GM19324 (cell line): ENCODE measurements at regions not wholly inside any gene's neighbourhood (a gene's known extent, or its start where the extent isn't known, plus 50 kb on each side); places are given as distances from the start of the nearest gene placed in this dataset.
"Not testable (repeated sequence)": the region's sequence is repeated elsewhere in the genome, so short reads cannot be mapped to it uniquely, and the experiment has no call there.

Source experiments
- ATAC-seq: cut with Tn5 transposase; IDR thresholded peaks from one replicate; pipeline ENCODE4 v1.9.1; 2021; ENCODE audit warnings: mild to moderate bottlenecking, moderate library complexity; ENCODE audit not compliant: unreplicated experiment, low FRiP score

GRCh38 chr1:243074224-243074623, 180.9 kb downstream of the CEP170 start:
- not testable (repeated sequence) for ATAC-seq

DNA sequence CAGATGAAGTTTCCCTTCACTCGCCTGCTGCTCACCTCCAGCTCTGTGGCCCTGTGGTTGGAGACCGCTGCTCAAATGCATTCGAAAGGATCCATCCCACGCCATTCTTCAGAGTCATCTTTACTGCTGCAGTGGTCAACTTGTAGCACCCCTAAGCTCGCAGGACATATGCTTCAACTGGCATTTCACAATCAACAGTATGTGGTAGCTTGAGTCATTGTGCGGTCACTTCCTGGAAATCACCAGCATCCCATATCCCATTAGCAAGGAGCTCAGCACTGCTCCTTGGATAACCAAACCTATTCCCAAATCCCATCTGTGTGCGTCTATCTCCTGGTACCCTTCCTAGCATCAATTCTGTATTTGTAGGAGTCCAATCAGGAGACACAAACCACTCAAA, 188.0 kb downstream of the CEP170 start:
- not testable (repeated sequence) for ATAC-seq

GRCh38 chr1:243061965-243062364, 193.1 kb downstream of the CEP170 start:
- not testable (repeated sequence) for ATAC-seq

DNA sequence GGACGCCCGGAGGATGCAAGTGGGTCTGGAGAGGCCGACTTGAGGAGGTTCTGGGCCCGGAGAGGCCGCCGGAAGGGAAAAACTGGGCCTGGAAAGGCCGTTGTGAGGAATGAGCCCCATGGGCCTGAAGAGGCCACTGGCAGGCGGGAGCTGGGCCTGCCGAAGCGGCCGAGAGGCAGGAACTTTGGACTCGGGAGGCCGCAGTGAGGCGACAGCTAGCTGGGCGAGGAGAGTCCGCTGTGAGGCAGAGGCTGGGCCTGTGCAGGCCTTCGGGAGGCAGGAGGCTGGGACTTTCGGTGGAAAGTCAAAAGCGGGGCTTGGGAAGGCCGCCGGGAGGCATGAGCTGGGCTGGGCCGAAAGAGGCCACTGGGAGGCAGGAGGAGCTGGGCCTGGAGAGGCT, 199.6 kb downstream of the CEP170 start:
- not testable (repeated sequence) for ATAC-seq

DNA sequence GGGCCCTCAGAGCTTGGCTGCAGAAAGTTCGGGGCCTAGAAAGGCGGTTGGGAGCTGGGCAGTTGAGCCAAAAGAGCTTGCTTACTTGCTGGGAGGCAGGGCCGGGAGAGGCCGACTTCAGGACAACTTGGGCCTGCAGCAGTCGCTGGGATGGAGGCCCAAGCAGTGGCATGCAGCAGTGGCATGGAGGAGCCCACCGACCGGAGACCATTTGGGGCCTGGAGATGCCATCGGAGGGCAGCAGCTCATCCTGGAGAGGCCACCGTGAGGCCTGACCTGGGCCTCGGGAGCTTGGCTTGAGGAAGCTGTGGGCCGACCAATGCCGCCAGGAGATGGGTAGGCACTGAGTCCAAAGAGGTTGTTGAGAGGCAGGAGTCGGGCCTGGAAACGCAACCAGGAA, 200.0 kb downstream of the CEP170 start:
- not testable (repeated sequence) for ATAC-seq

- not testable (repeated sequence) for ATAC-seq
Measured at GRCh38 chr1:243054681-243055080, 200.4 kb downstream of the CEP170 start.

DNA sequence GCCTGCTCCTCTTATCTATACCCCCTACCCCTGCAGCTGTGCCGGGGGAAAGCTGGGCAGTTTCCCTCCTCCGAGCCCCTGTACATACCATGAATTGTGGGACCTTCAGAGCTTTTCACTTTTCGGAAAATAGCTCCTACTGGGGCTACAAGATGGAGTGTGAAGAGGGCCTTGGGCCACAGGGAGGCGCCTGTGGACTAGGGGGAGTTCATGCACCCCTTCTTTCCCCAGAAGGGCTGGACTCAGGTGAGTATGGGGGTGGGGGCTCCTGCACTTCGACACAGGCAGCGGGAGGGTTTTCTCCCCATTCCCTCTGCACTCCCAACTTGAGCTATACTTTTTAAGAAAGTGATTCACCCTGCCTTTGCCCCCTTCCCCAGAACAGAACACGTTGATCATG, 202.0 kb downstream of the CEP170 start:
- not testable (repeated sequence) for ATAC-seq

DNA sequence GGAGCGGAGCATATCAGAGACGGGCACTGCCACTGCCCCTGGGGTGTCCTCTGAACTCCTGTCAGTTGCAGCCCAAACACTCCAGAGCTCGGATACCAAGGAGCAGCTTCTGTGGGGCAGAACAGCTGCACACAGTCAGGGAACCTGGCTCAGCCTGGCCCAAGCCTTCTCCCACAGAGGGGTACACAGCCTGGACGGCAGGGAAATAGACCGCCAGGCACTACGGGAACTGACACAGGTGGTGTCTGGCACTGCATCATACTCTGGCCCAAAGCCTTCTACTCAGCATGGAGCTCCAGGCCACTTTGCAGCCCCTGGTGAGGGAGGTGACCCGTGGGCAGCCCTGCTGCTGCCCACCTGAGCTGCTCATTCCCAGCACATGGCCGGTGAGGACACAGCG, 204.5 kb downstream of the CEP170 start:
- not testable (repeated sequence) for ATAC-seq

- not testable (repeated sequence) for ATAC-seq
Measured at GRCh38 chr1:243049716-243050115, 205.4 kb downstream of the CEP170 start.

DNA sequence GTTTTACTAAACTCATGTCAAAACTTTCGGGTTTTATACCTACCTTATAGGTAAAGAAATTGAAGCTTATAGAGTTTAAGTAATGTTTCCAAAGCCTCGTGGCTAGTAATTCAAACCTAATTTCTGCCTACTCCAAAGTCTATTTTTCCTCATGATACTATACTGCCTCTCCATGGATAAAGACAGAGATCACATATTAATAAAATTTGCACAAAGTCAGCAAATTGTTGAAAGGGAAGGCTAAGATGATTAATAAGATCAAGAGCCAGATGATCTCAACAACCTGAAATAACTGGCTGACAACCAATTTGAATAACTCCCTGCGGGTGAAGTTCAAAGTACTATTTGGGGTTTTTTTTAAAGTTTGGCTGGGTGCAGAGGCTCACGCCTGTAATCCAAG, 233.7 kb downstream of the CEP170 start:
- not testable (repeated sequence) for ATAC-seq

DNA sequence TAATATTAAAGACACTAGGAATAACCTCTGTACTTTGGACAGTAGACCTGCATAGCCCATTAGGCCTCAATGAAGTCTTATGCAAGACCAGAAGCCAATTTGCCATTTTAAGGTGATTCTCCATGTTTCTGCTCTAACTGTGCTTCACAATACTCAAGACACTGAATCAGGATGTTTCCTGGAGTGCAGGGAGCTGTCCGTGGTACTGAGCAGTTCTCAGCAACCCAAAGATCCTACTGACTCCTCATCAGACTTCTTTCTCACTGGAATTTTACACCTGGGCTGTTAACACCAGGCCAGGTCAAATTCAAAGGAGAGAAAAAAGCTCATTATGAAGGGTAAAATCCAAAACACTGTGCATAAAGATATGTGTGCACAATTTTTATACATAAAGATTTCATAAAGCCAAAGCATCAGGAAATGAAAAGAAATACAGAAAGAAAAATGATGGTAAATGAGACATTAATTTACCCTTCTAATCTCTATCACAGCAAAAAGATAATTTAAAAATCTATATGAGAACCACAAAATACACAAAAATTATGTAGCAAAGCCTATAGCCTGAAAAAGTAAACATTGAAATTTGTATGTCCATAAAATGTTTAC, 235.9 kb downstream of the CEP170 start:
- not testable (repeated sequence) for ATAC-seq

DNA sequence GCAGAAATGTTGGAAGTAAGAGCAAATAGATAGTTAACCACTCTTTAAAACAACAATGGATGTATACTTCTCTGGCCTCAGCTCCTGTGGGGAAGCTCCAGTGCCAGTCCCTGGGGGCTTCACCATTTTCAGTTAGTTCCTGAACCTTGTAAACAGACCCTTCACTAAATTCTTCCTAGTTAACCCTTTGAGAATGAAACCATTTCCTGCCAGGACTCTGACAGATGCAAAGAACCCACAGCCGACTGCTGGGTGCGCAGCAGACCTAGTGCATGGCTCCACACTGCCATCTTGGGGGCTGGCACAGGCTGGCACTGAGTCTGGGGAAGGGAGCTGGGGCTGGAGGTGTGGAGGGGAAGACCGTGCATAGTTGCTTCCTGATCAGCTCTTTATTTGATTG, 244.4 kb downstream of the CEP170 start:
- ATAC-seq = not testable (repeated sequence)

GRCh38 chr1:243001003-243001402, 254.1 kb downstream of the CEP170 start:
- ATAC-seq = not testable (repeated sequence)

GRCh38 chr1:242992776-242993175, 262.3 kb downstream of the CEP170 start:
- not testable (repeated sequence) for ATAC-seq

DNA sequence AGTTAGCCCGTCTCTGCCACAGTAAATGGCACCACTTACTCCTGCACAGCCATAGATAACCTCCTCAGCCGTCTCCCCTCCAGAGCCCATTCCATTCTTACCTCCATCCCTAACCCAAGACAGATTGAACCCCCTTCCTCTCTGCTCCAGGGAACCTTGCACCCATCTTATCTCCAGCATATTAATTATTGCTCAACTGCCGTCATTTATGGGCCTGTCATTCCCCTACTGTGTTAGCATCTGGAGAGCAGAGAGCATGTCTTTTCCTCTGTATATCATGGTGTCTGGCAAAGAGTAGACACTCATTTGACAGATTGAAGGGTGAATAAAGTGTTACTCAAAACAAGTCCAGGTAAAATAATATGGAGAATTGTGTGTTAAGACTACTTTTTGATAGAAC, 270.0 kb downstream of the CEP170 start:
- ATAC-seq = not testable (repeated sequence)

GRCh38 chr1:242973341-242973740, 281.7 kb downstream of the CEP170 start:
- not testable (repeated sequence) for ATAC-seq

- ATAC-seq = no peak
Measured at GRCh38 chr1:242966892-242967291, 288.2 kb downstream of the CEP170 start.

DNA sequence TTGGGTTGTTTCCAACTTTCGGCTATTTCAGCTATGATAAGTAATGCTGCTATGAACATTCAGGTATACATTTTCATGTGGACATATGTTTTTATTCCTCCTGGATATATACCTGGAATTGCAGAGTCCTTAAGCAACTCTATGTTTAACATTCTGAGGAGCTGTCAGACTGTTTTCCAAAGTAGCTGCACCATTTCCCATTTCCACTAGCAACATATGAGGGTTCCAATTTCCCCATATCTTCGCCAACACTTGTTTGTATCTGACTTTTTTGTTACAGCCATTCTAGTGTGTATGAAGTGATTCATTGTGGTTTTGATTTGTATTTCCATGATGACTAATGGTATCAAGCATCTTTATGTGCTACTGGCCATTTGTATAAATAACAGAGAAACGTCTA, 295.7 kb downstream of the CEP170 start:
- not testable (repeated sequence) for ATAC-seq

DNA sequence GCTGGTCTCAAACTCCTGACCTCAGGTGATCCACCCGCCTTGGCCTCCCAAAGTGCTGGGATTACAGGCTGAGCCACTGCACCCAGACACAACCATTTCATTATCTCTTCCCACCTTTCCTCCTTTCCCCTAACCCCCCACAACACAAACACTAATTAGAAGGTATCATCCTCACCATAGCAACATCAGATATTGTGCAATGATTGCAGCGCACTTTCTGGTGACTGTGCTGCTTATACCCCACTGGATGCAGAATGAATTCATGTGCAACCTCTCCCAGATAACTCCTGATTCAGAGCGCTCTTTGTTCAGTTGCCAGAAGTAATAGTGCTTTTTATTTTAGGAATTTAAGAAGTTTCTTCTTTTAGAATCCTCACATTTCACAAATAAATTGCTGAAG, 300.1 kb downstream of the CEP170 start:
- ATAC-seq = not testable (repeated sequence)

- ATAC-seq = no peak
Measured at GRCh38 chr1:242946206-242946605, 308.9 kb downstream of the CEP170 start.

GRCh38 chr1:242936725-242937124, 318.4 kb downstream of the CEP170 start:
- not testable (repeated sequence) for ATAC-seq

GRCh38 chr1:242924717-242925116, 330.4 kb downstream of the CEP170 start:
- not testable (repeated sequence) for ATAC-seq

- not testable (repeated sequence) for ATAC-seq
Measured at GRCh38 chr1:242923603-242924002, 331.5 kb downstream of the CEP170 start.
